T47D (cell line): ENCODE measurements at regions not wholly inside any gene's neighbourhood (a gene's known extent, or its start where the extent isn't known, plus 50 kb on each side); places are given as distances from the start of the nearest gene placed in this dataset.

Source experiments
- DNase-seq, 2 experiments: peaks; one replicate each; pipeline versions ENCODE4 v3.0.0 to v3.0.0-alpha.2; 2011 to 2012; ENCODE audit warnings: low read depth in 1 of 2, low spot score in 1 of 2
- JUND ChIP-seq: IDR thresholded peaks from 2 replicates; pipeline ENCODE4 v1.6.1; 2012; ENCODE audit warnings: low read depth
- in situ Hi-C: cut with HindIII; loops from 2 replicates; pipeline ENCODE4 v1.10.0; 2016; ENCODE audit warnings: low sequenced_read_pairs, low pct_unique_long_range_greater_than_20kb

- no peak for TF ChIP-seq JUND
- in situ Hi-C loops = no loop called here
- DNase-seq = no peak
Observed at GRCh38 chr5:37893434-37894134, 53.7 kb upstream of the GDNF start.

DNA sequence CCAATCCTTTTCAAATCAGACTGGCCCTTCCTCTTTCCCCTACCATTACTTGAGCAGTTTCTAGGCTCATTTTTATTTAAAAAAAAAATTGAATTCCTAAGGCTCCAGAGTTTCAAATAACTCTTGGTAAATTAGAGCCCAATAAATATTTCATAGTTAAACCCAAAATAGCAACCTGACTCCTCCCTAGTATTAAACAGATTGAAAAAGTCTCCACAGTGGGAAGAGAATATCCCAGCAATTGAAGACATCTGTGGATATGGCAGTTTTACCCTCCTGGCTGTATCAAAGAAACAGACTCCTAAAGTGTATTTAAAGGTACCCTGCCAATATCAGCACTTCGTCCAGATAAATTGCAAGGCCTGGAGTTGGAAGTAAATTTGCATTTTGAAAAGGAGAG, 52.7 kb upstream of the GDNF start:
- in situ Hi-C loops = no loop called here
- TF ChIP-seq JUND = no peak
- DNase-seq = no peak

- TF ChIP-seq JUND = no peak
- DNase-seq = no peak
- in situ Hi-C loops = no loop called here
Observed at GRCh38 chr5:37891832-37892231, 52.0 kb upstream of the GDNF start.

DNA sequence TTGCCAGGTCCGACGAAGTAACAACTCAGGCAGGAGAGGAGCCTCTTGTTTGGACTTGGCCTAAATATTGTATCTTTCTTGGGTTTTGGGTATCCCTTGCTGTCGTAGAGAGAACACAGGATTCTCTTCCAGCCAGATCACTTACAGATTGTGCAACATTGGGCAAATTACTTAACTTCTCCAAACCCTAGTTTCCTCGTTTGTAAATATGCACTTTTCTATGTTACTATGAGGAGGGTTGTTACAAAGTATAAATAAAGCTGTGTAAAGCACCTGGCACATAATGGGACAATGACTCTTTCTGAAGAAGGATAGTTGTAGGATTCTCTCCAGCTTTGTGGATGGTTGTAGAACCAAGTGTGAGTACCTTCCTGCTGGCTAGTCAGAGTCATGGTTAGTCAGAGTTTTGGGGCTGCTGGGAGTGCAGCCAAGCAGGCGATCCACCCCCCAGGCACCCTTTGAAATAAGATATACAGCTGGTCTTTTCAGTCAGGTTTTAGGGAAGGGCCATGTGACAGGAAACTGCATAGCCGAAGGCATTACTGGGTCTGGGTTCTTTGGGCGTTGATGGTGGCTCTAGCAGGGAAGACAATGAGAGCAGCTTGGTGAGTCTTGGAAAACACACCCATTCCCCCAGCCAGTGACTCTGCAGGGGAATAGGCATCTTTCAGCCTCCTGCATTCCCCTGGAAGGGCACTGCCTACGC, 49.9 kb upstream of the GDNF start:
- no peak for TF ChIP-seq JUND
- no peak for DNase-seq
- in situ Hi-C loops = no loop called here
